ENCODE measurements at regions not wholly inside any gene's neighbourhood (a gene's known extent, or its start where the extent isn't known, plus 50 kb on each side); places are given as distances from the start of the nearest gene placed in this dataset.

DNA sequence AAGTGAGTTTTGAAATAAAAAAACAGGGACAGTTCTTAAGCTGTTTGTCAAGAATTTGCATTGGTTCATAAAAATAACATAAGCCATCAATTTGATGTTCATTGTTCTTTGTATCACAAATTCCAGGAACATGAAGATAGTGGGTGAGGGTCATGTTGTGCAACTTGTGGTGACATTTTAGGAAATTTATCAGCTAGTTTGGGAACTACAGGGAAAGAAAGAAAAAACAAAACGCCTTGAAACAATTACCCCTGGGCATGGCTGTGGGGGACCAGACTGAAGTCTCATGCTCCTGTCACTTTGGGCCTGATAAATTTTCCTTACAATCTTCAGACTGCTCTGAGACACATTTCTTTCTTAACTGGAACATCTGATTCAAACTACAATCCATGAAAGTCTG, 207.1 kb upstream of the CLINT1 start:
- TF ChIP-seq EZH2 (IDR thresholded peaks at IDR 0.05; ENCODE audit: low read length) = no peak
- TF ChIP-seq, protein P1, sequence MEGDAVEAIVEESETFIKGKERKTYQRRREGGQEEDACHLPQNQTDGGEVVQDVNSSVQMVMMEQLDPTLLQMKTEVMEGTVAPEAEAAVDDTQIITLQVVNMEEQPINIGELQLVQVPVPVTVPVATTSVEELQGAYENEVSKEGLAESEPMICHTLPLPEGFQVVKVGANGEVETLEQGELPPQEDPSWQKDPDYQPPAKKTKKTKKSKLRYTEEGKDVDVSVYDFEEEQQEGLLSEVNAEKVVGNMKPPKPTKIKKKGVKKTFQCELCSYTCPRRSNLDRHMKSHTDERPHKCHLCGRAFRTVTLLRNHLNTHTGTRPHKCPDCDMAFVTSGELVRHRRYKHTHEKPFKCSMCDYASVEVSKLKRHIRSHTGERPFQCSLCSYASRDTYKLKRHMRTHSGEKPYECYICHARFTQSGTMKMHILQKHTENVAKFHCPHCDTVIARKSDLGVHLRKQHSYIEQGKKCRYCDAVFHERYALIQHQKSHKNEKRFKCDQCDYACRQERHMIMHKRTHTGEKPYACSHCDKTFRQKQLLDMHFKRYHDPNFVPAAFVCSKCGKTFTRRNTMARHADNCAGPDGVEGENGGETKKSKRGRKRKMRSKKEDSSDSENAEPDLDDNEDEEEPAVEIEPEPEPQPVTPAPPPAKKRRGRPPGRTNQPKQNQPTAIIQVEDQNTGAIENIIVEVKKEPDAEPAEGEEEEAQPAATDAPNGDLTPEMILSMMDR (optimal IDR thresholded peaks at IDR 0.05 in 1 of 3, IDR thresholded peaks at IDR 0.05 in 1 of 3, conservative IDR thresholded peaks at IDR 0.05 in 1 of 3; ENCODE audit: extremely low read depth in 1 of 3, insufficient read depth in 2 of 3, low read length in 3 of 3) = no peak

Data from keratinocyte (primary cell).